ENCODE measurements at regions not wholly inside any gene's neighbourhood (a gene's known extent, or its start where the extent isn't known, plus 50 kb on each side); places are given as distances from the start of the nearest gene placed in this dataset.
"Not testable (repeated sequence)": the region's sequence is repeated elsewhere in the genome, so short reads cannot be mapped to it uniquely, and the experiment has no call there.

- no peaks in the 10 kb centered on the region for H3K4me1 ChIP-seq (ENCODE audit: control insufficient read depth in 2 of 2, insufficient read depth in 2 of 2, low read length in 1 of 2)
- no peak overlapping the region for H3K4me3 ChIP-seq (ENCODE audit: low read depth in 1 of 2, low read length in 2 of 2)
- H3K9me3 ChIP-seq (ENCODE audit: control insufficient read depth in 2 of 2, insufficient read depth in 1 of 2, low read depth in 1 of 2, low read length in 1 of 2): no peaks in the 10 kb centered on the region
- no peaks in the 10 kb centered on the region for H3K27me3 ChIP-seq (ENCODE audit: control insufficient read depth in 1 of 2, insufficient read depth in 2 of 2, low read length in 2 of 2)
- H3K27ac ChIP-seq (ENCODE audit: low read depth in 2 of 2, low read length in 1 of 2): no peak overlapping the region
- 33 to 42% methylated on average over 4 of the region's 4 CpGs for WGBS, 2 donors
- H3K36me3 ChIP-seq (ENCODE audit: control insufficient read depth in 2 of 2, insufficient read depth in 2 of 2, low read length in 1 of 2): no peaks in the 10 kb centered on the region
These were observed 784.8 kb downstream of the KCNA4 start for GRCh38 chr11:29231991-29232390.

GRCh38 chr11:29231586-29231985 lies 785.2 kb downstream of the KCNA4 start:
- Histone ChIP-seq H3K36me3 (ENCODE audit: control insufficient read depth in 2 of 2, insufficient read depth in 2 of 2, low read length in 1 of 2) (no peaks in the 10 kb centered on the region), H3K9me3 (ENCODE audit: control insufficient read depth in 2 of 2, insufficient read depth in 1 of 2, low read depth in 1 of 2, low read length in 1 of 2) (no peaks in the 10 kb centered on the region), H3K4me3 (ENCODE audit: low read depth in 1 of 2, low read length in 2 of 2) (no peak overlapping the region), H3K27ac (ENCODE audit: low read depth in 2 of 2, low read length in 1 of 2) (no peak overlapping the region), H3K27me3 (ENCODE audit: control insufficient read depth in 1 of 2, insufficient read depth in 2 of 2, low read length in 2 of 2) (no peaks in the 10 kb centered on the region), H3K4me1 (ENCODE audit: control insufficient read depth in 2 of 2, insufficient read depth in 2 of 2, low read length in 1 of 2) (no peaks in the 10 kb centered on the region)
- WGBS, 2 donors: 78% methylated on average over 3 of the region's 3 CpGs

DNA sequence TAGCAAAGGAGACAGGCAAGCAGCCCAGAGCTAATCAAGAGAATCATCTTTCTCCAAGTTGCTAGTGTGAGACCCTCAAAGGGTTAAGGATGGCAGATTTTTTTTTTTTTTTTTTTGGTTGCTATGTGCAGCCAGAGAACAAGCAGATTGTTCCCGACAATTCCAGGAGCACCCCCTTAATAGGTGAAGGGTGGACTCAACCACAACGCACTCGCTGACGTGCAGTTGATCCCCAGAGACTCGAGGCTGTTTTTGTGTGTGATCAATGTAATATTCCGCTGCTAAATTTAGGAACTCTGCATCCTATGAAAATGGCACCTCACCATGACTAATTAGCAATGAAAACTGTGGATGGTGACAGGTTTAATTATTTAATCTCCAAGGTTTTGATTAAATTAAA lies 789.0 kb downstream of the KCNA4 start:
- H3K27ac ChIP-seq (ENCODE audit: low read depth in 2 of 2, low read length in 1 of 2): no peak overlapping the region
- peaks cover 3 to 7% of the 10 kb centered on the region in 2 donors for H3K9me3 ChIP-seq (ENCODE audit: control insufficient read depth in 2 of 2, insufficient read depth in 1 of 2, low read depth in 1 of 2, low read length in 1 of 2)
- WGBS, 2 donors: 37 to 39% methylated on average over 6 of the region's 6 CpGs
- no peaks in the 10 kb centered on the region for H3K36me3 ChIP-seq (ENCODE audit: control insufficient read depth in 2 of 2, insufficient read depth in 2 of 2, low read length in 1 of 2)
- no peaks in the 10 kb centered on the region for H3K27me3 ChIP-seq (ENCODE audit: control insufficient read depth in 1 of 2, insufficient read depth in 2 of 2, low read length in 2 of 2)
- H3K4me1 ChIP-seq (ENCODE audit: control insufficient read depth in 2 of 2, insufficient read depth in 2 of 2, low read length in 1 of 2): no peaks in the 10 kb centered on the region
- no peak overlapping the region for H3K4me3 ChIP-seq (ENCODE audit: low read depth in 1 of 2, low read length in 2 of 2)

DNA sequence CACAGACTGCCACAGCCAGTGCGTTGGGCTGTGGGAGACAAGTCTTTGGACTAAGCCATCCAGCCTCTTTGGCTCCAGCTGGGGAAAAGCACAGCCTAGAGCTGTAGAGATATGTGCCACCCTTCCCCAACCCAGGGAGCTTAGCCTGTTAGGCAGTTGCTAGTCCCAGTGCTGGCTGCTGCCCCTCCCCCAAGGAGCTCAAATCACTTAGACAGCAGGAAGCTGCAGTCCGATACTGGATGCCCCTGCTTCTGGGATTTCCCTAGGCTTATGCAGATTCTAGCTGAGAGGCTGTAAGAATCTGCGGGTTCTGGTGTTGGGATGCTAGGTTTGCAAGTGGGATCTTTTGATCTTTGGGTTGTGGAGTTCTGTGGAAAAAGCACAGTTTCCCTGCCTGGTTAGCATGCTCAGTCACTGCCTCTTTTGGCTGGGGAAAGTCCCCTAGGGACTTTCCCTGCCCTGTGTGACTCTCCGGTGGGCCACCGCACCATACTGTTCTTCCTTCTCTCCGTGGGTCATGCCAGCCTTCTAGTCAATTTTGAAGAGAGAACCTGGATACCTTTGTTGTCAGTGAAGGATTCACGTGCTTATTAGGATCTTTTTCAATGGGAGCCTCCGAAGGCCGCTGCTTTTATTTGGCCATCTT lies 792.0 kb downstream of the KCNA4 start:
- H3K4me3 ChIP-seq (ENCODE audit: low read depth in 1 of 2, low read length in 2 of 2): no peak overlapping the region
- no peaks in the 10 kb centered on the region for H3K36me3 ChIP-seq (ENCODE audit: control insufficient read depth in 2 of 2, insufficient read depth in 2 of 2, low read length in 1 of 2)
- WGBS, 2 donors: 69 to 72% methylated on average over 9 of the region's 9 CpGs
- no peak overlapping the region for H3K27ac ChIP-seq (ENCODE audit: low read depth in 2 of 2, low read length in 1 of 2)
- H3K9me3 ChIP-seq (ENCODE audit: control insufficient read depth in 2 of 2, insufficient read depth in 1 of 2, low read depth in 1 of 2, low read length in 1 of 2): peaks cover 3 to 7% of the 10 kb centered on the region in 2 donors
- no peaks in the 10 kb centered on the region for H3K4me1 ChIP-seq (ENCODE audit: control insufficient read depth in 2 of 2, insufficient read depth in 2 of 2, low read length in 1 of 2)
- no peaks in the 10 kb centered on the region for H3K27me3 ChIP-seq (ENCODE audit: control insufficient read depth in 1 of 2, insufficient read depth in 2 of 2, low read length in 2 of 2)

- H3K9me3 ChIP-seq (ENCODE audit: control insufficient read depth in 2 of 2, insufficient read depth in 1 of 2, low read depth in 1 of 2, low read length in 1 of 2); H3K27ac ChIP-seq (ENCODE audit: low read depth in 2 of 2, low read length in 1 of 2); H3K4me3 ChIP-seq (ENCODE audit: low read depth in 1 of 2, low read length in 2 of 2); H3K36me3 ChIP-seq (ENCODE audit: control insufficient read depth in 2 of 2, insufficient read depth in 2 of 2, low read length in 1 of 2); H3K27me3 ChIP-seq (ENCODE audit: control insufficient read depth in 1 of 2, insufficient read depth in 2 of 2, low read length in 2 of 2); H3K4me1 ChIP-seq (ENCODE audit: control insufficient read depth in 2 of 2, insufficient read depth in 2 of 2, low read length in 1 of 2): not testable (repeated sequence)
- WGBS, 2 donors: 47 to 89% methylated on average over 1 of the region's 1 CpG
These were observed 797.3 kb downstream of the KCNA4 start for GRCh38 chr11:29219531-29219930.

- no peaks in the 10 kb centered on the region for H3K27me3 ChIP-seq (ENCODE audit: control insufficient read depth in 1 of 2, insufficient read depth in 2 of 2, low read length in 2 of 2)
- H3K4me3 ChIP-seq (ENCODE audit: low read depth in 1 of 2, low read length in 2 of 2): no peak overlapping the region
- no peaks in the 10 kb centered on the region for H3K9me3 ChIP-seq (ENCODE audit: control insufficient read depth in 2 of 2, insufficient read depth in 1 of 2, low read depth in 1 of 2, low read length in 1 of 2)
- H3K4me1 ChIP-seq (ENCODE audit: control insufficient read depth in 2 of 2, insufficient read depth in 2 of 2, low read length in 1 of 2): no peaks in the 10 kb centered on the region
- H3K36me3 ChIP-seq (ENCODE audit: control insufficient read depth in 2 of 2, insufficient read depth in 2 of 2, low read length in 1 of 2): no peaks in the 10 kb centered on the region
- H3K27ac ChIP-seq (ENCODE audit: low read depth in 2 of 2, low read length in 1 of 2): no peak overlapping the region
These were observed 798.9 kb downstream of the KCNA4 start for GRCh38 chr11:29217901-29218300.

DNA sequence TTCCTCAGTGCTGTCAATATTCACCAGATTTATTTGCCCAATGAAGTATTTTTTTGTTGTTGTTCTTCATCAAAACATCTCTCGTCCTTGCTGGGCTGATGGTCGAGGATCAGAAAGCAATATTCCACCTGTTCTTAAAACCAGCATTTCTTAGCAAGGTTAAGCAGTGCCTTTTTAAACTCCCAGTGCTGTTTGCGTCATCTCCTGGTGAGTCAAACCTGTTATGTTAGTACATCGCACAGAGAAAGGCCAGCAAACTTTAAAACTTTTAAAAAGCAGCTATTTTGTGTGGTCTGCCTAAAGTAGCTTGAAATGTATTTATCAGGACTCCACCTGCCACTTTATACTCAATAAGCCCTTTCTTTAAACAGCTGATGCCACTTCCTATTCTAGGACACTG lies 802.0 kb downstream of the KCNA4 start:
- 57 to 62% methylated on average over 4 of the region's 4 CpGs for WGBS, 2 donors
- Histone ChIP-seq H3K27me3 (ENCODE audit: control insufficient read depth in 1 of 2, insufficient read depth in 2 of 2, low read length in 2 of 2) (no peaks in the 10 kb centered on the region), H3K9me3 (ENCODE audit: control insufficient read depth in 2 of 2, insufficient read depth in 1 of 2, low read depth in 1 of 2, low read length in 1 of 2) (no peaks in the 10 kb centered on the region), H3K4me1 (ENCODE audit: control insufficient read depth in 2 of 2, insufficient read depth in 2 of 2, low read length in 1 of 2) (no peaks in the 10 kb centered on the region), H3K27ac (ENCODE audit: low read depth in 2 of 2, low read length in 1 of 2) (no peak overlapping the region), H3K36me3 (ENCODE audit: control insufficient read depth in 2 of 2, insufficient read depth in 2 of 2, low read length in 1 of 2) (no peaks in the 10 kb centered on the region), H3K4me3 (ENCODE audit: low read depth in 1 of 2, low read length in 2 of 2) (no peak overlapping the region)

DNA sequence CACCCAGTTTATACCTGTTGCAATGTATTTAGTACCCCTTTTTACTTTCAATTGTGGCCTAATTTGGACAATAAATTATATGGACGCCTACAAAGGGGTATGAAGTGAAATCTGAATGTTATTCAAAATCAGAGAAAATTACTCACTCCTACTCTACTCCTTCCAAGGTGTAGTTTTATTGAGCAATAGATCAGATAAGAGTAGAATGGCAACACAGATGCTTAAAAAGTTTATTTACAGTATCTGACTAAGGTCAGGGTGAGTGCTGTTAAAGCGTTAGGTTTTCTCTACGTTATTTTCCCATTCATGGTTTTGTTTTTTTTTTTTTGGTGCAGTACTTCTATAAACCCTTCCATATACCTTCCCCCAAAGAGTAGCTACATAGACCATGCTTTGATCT lies 805.6 kb downstream of the KCNA4 start:
- no peaks in the 10 kb centered on the region for H3K27me3 ChIP-seq (ENCODE audit: control insufficient read depth in 1 of 2, insufficient read depth in 2 of 2, low read length in 2 of 2)
- WGBS, 2 donors: 72% methylated on average over 3 of the region's 3 CpGs
- no peaks in the 10 kb centered on the region for H3K9me3 ChIP-seq (ENCODE audit: control insufficient read depth in 2 of 2, insufficient read depth in 1 of 2, low read depth in 1 of 2, low read length in 1 of 2)
- no peak overlapping the region for H3K4me3 ChIP-seq (ENCODE audit: low read depth in 1 of 2, low read length in 2 of 2)
- H3K27ac ChIP-seq (ENCODE audit: low read depth in 2 of 2, low read length in 1 of 2): no peak overlapping the region
- no peaks in the 10 kb centered on the region for H3K4me1 ChIP-seq (ENCODE audit: control insufficient read depth in 2 of 2, insufficient read depth in 2 of 2, low read length in 1 of 2)
- no peaks in the 10 kb centered on the region for H3K36me3 ChIP-seq (ENCODE audit: control insufficient read depth in 2 of 2, insufficient read depth in 2 of 2, low read length in 1 of 2)

- H3K27ac ChIP-seq (ENCODE audit: low read depth in 2 of 2, low read length in 1 of 2): no peak overlapping the region
- H3K27me3 ChIP-seq (ENCODE audit: control insufficient read depth in 1 of 2, insufficient read depth in 2 of 2, low read length in 2 of 2): no peaks in the 10 kb centered on the region
- WGBS, 2 donors: 84% methylated on average over 2 of the region's 2 CpGs
- H3K4me3 ChIP-seq (ENCODE audit: low read depth in 1 of 2, low read length in 2 of 2): no peak overlapping the region
- no peaks in the 10 kb centered on the region for H3K9me3 ChIP-seq (ENCODE audit: control insufficient read depth in 2 of 2, insufficient read depth in 1 of 2, low read depth in 1 of 2, low read length in 1 of 2)
- no peaks in the 10 kb centered on the region for H3K4me1 ChIP-seq (ENCODE audit: control insufficient read depth in 2 of 2, insufficient read depth in 2 of 2, low read length in 1 of 2)
- H3K36me3 ChIP-seq (ENCODE audit: control insufficient read depth in 2 of 2, insufficient read depth in 2 of 2, low read length in 1 of 2): no peaks in the 10 kb centered on the region
These were observed 806.4 kb downstream of the KCNA4 start for GRCh38 chr11:29210426-29210825.

DNA sequence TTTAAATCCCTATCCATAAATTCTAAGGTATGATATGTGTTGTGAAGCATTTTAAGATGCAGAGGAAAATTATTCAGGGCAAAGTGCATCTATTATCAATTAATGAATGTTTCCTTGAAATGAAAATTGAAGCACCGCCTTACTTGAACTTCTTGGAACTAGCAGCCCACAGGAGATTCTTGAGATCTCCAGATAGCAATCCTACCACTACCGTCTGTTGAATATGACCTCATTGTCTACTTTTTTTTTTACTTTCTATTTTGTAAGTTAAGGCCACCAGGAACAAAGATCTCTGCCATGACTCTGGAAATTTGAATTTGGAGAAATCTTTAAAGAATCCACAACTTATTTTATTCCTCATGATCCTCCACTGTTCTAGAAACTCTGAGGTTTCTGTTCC lies 808.7 kb downstream of the KCNA4 start:
- Histone ChIP-seq H3K9me3 (ENCODE audit: control insufficient read depth in 2 of 2, insufficient read depth in 1 of 2, low read depth in 1 of 2, low read length in 1 of 2) (no peaks in the 10 kb centered on the region), H3K27me3 (ENCODE audit: control insufficient read depth in 1 of 2, insufficient read depth in 2 of 2, low read length in 2 of 2) (no peaks in the 10 kb centered on the region)
- 47 to 67% methylated on average over 2 of the region's 2 CpGs for WGBS, 2 donors

More for the DNA sequence above, 808.7 kb downstream of the KCNA4 start:
- H3K4me1 ChIP-seq (ENCODE audit: control insufficient read depth in 2 of 2, insufficient read depth in 2 of 2, low read length in 1 of 2): no peaks in the 10 kb centered on the region
- no peak overlapping the region for H3K4me3 ChIP-seq (ENCODE audit: low read depth in 1 of 2, low read length in 2 of 2)
- H3K36me3 ChIP-seq (ENCODE audit: control insufficient read depth in 2 of 2, insufficient read depth in 2 of 2, low read length in 1 of 2): no peaks in the 10 kb centered on the region
- H3K27ac ChIP-seq (ENCODE audit: low read depth in 2 of 2, low read length in 1 of 2): no peak overlapping the region

All from esophagus (tissue), 2 donors.